ENCODE measurements at regions not wholly inside any gene's neighbourhood (a gene's known extent, or its start where the extent isn't known, plus 50 kb on each side); places are given as distances from the start of the nearest gene placed in this dataset.
"Not testable (repeated sequence)": the region's sequence is repeated elsewhere in the genome, so short reads cannot be mapped to it uniquely, and the experiment has no call there.

GRCh38 chr2:192696857-192697256 lies 502.1 kb upstream of the TMEFF2 start:
- Histone ChIP-seq H2AFZ (ENCODE audit: low read depth) (no peak overlapping the region; the same call in 1 of the 2 replicates), H3K79me2 (ENCODE audit: insufficient read depth) (no peaks in the 10 kb centered on the region), H3K9ac (no peak overlapping the region), H3K9me3 (no peaks in the 10 kb centered on the region), H3K4me1 (ENCODE audit: control insufficient read depth in 1 of 2, insufficient read depth in 2 of 2, low read depth in 1 of 2, low read length in 1 of 2) (no peaks in the 10 kb centered on the region), H3K27me3 (ENCODE audit: insufficient read depth) (no peaks in the 10 kb centered on the region), H3K36me3 (replicated peaks in 1 of 2; ENCODE audit: control insufficient read depth in 1 of 2, insufficient read depth in 2 of 2, low read length in 1 of 2) (no peaks in the 10 kb centered on the region), H3K4me3 (ENCODE audit: low read depth in 2 of 2, low read length in 1 of 2) (no peak overlapping the region), H3K4me2 (peak overlapping the region; percentile 25; the same call in 1 of the 2 replicates), H4K20me1 (ENCODE audit: insufficient read depth) (no peaks in the 10 kb centered on the region), H3F3A (replicated peaks; ENCODE audit: insufficient read depth) (no peaks in the 10 kb centered on the region), H3K9me2 (no peaks in the 10 kb centered on the region), H3K27ac (ENCODE audit: low read depth in 2 of 2, low read length in 1 of 2) (no peak overlapping the region)
- POLR2A ChIA-PET = no interaction called here
- WGBS (ENCODE audit: low lambda C conversion rate) = 57% methylated on average over 3 of the region's 3 CpGs
- TF ChIP-seq TAF1 (IDR thresholded peaks at IDR 0.05; ENCODE audit: borderline replicate concordance, low read depth, low read length) (no peak), GABPA (IDR thresholded peaks at IDR 0.05; ENCODE audit: low read depth) (no peak), RFX5 (IDR thresholded peaks at IDR 0.05; ENCODE audit: low read length) (no peak), NFIC (IDR thresholded peaks at IDR 0.05; ENCODE audit: borderline replicate concordance) (no peak), TEAD4 (IDR thresholded peaks at IDR 0.05; ENCODE audit: borderline replicate concordance, insufficient read depth) (no peak), FOXM1 (IDR thresholded peaks at IDR 0.05; ENCODE audit: low read depth) (no peak), GATA2 (CRISPR knock-in tag; IDR thresholded peaks at IDR 0.05) (no peak), MXI1 (IDR thresholded peaks at IDR 0.05; ENCODE audit: low read depth, low read length) (no peak), EP300 (IDR thresholded peaks at IDR 0.05; ENCODE audit: borderline replicate concordance in 1 of 2, low read depth in 1 of 2, low read length in 1 of 2) (no peak)
- CTCF ChIA-PET = interaction anchor here (0.6 kb wide), 1 partner anchor 130 kb away, joined by 3 read pairs; no protein-coding TSS in a partner anchor
- DNase-seq = no peak

- no peak overlapping the region for H3K4me2 ChIP-seq
- DNase-seq = no peak
- H2AFZ ChIP-seq (ENCODE audit: low read depth) = no peak overlapping the region
- no peaks in the 10 kb centered on the region for H3K36me3 ChIP-seq (replicated peaks in 1 of 2; ENCODE audit: control insufficient read depth in 1 of 2, insufficient read depth in 2 of 2, low read length in 1 of 2)
- no peaks in the 10 kb centered on the region for H3K9me3 ChIP-seq
- ChIA-PET CTCF (interaction anchor here (0.9 to 1.5 kb wide), 2 partner anchors 105 to 525 kb away, joined by 3 read pairs; no protein-coding TSS in a partner anchor), POLR2A (no interaction called here)
- H3F3A ChIP-seq (replicated peaks; ENCODE audit: insufficient read depth) = peaks cover 5% of the 10 kb centered on the region
- H3K27me3 ChIP-seq (ENCODE audit: insufficient read depth) = no peaks in the 10 kb centered on the region
- no peaks in the 10 kb centered on the region for H3K79me2 ChIP-seq (ENCODE audit: insufficient read depth)
- no peaks in the 10 kb centered on the region for H4K20me1 ChIP-seq (ENCODE audit: insufficient read depth)
- no peak overlapping the region for H3K4me3 ChIP-seq (ENCODE audit: low read depth in 2 of 2, low read length in 1 of 2)
- no peak for TF ChIP-seq FOXM1 (IDR thresholded peaks at IDR 0.05; ENCODE audit: low read depth)
- TF ChIP-seq NFIC (IDR thresholded peaks at IDR 0.05; ENCODE audit: borderline replicate concordance) = no peak
- TF ChIP-seq TCF12 (IDR thresholded peaks at IDR 0.05) = no peak
- TF ChIP-seq, protein P1, sequence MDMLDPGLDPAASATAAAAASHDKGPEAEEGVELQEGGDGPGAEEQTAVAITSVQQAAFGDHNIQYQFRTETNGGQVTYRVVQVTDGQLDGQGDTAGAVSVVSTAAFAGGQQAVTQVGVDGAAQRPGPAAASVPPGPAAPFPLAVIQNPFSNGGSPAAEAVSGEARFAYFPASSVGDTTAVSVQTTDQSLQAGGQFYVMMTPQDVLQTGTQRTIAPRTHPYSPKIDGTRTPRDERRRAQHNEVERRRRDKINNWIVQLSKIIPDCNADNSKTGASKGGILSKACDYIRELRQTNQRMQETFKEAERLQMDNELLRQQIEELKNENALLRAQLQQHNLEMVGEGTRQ (IDR thresholded peaks at IDR 0.05; ENCODE audit: borderline replicate concordance, low read depth, low read length) = no peak
- no peak overlapping the region for H3K9ac ChIP-seq
- no peaks in the 10 kb centered on the region; a peak in 1 of 4 replicates for H3K4me1 ChIP-seq (ENCODE audit: control insufficient read depth in 1 of 2, insufficient read depth in 2 of 2, low read depth in 1 of 2, low read length in 1 of 2)
- H3K9me2 ChIP-seq = no peaks in the 10 kb centered on the region
- 55% methylated on average over 3 of the region's 3 CpGs for WGBS (ENCODE audit: low lambda C conversion rate)
- H3K27ac ChIP-seq (ENCODE audit: low read depth in 2 of 2, low read length in 1 of 2) = no peak overlapping the region
These were observed 492.3 kb upstream of the TMEFF2 start for GRCh38 chr2:192687015-192687414.

- H3K9me3 ChIP-seq; POLR2A ChIA-PET; H3K27me3 ChIP-seq (ENCODE audit: insufficient read depth); DNase-seq; H3K4me1 ChIP-seq (ENCODE audit: control insufficient read depth in 1 of 2, insufficient read depth in 2 of 2, low read depth in 1 of 2, low read length in 1 of 2); H3K4me3 ChIP-seq (ENCODE audit: low read depth in 2 of 2, low read length in 1 of 2); H3F3A ChIP-seq (replicated peaks; ENCODE audit: insufficient read depth); H3K9me2 ChIP-seq; H3K36me3 ChIP-seq (replicated peaks in 1 of 2; ENCODE audit: control insufficient read depth in 1 of 2, insufficient read depth in 2 of 2, low read length in 1 of 2); H3K27ac ChIP-seq (ENCODE audit: low read depth in 2 of 2, low read length in 1 of 2); H3K79me2 ChIP-seq (ENCODE audit: insufficient read depth); H4K20me1 ChIP-seq (ENCODE audit: insufficient read depth); H3K4me2 ChIP-seq; H3K9ac ChIP-seq; H2AFZ ChIP-seq (ENCODE audit: low read depth); CTCF ChIA-PET: not testable (repeated sequence)
- 94% methylated on average over 27 of the region's 27 CpGs for WGBS (ENCODE audit: low lambda C conversion rate)
These were observed 487.8 kb upstream of the TMEFF2 start for GRCh38 chr2:192682511-192682910.
